Activated T-helper 17 cell treated with anti-CD3 and anti-CD28 coated beads, Interleukin-2, amount 50 U/mL, for 72 hours (primary cell): ENCODE measurements at regions not wholly inside any gene's neighbourhood (a gene's known extent, or its start where the extent isn't known, plus 50 kb on each side); places are given as distances from the start of the nearest gene placed in this dataset.
"Not testable (repeated sequence)": the region's sequence is repeated elsewhere in the genome, so short reads cannot be mapped to it uniquely, and the experiment has no call there.

Experiments used
- ATAC-seq: fragments of 150-1000 bp; cut with Tn5 transposase; replicated peaks from 2 replicates; pipeline ENCODE4 v1.10.0; 2021; ENCODE audit warnings: mild to moderate bottlenecking, moderate library complexity
- H3K27ac Mint-ChIP-seq: one replicate; pipeline ENCODE4 v1.8.0; 2022; ENCODE audit warnings: mixed read lengths
- H3K27me3 Mint-ChIP-seq: one replicate; pipeline ENCODE4 v1.8.0; 2022; ENCODE audit warnings: mixed read lengths
- H3K36me3 Mint-ChIP-seq: one replicate; pipeline ENCODE4 v1.8.0; 2022; ENCODE audit warnings: low read depth, mild to moderate bottlenecking, mixed read lengths
- H3K4me1 Mint-ChIP-seq: one replicate; pipeline ENCODE4 v1.8.0; 2022; ENCODE audit warnings: mixed read lengths
- H3K4me3 Mint-ChIP-seq: one replicate; pipeline ENCODE4 v1.8.0; 2022; ENCODE audit warnings: mild to moderate bottlenecking, mixed read lengths
- H3K9me3 Mint-ChIP-seq: one replicate; pipeline ENCODE4 v1.8.0; 2022; ENCODE audit warnings: mixed read lengths

DNA sequence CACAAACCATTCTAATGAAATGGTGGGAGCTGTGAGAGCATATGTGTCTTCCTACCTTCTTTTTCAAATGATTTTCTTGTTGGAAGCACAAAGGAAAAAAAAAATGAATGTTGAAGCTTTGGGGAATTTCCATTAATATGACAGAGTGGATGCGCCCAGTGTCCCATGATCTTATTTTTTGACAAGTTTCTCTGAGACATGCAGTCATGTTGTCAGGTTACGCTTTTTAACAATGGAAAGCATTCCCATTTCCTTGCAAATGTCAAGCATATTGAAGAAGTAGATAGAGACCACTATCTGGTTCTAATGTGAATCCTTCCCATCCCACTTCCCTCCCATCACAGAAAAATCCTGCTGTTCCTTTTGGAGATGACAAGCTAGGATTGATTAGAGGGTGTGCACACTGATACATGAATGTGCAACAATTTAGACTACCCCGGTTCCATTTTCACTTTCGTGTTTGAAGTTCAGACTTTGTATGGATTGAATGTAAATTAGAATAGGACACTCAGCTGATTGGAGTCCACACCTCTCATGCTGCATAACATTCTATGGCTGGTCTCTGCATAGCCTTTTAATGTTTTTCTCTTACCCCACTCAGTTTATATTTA lies 919.4 kb downstream of the TLE4 start:
- no peaks in the 10 kb centered on the region for H3K27me3 Mint-ChIP-seq
- H3K9me3 Mint-ChIP-seq, result peaks cover 7% of the 10 kb centered on the region
- H3K27ac Mint-ChIP-seq, result no peak overlapping the region
- H3K4me1 Mint-ChIP-seq, result no peaks in the 10 kb centered on the region
- no peak for ATAC-seq
- no peak overlapping the region for H3K4me3 Mint-ChIP-seq
- H3K36me3 Mint-ChIP-seq, result no peaks in the 10 kb centered on the region

- Mint-ChIP-seq H3K9me3 (no peaks in the 10 kb centered on the region), H3K4me1 (no peaks in the 10 kb centered on the region), H3K4me3 (no peak overlapping the region), H3K27ac (no peak overlapping the region), H3K27me3 (no peaks in the 10 kb centered on the region), H3K36me3 (no peaks in the 10 kb centered on the region)
- no peak for ATAC-seq
These were observed 917.6 kb downstream of the TLE4 start for GRCh38 chr9:80489329-80489728.

- H3K27ac Mint-ChIP-seq, result no peak overlapping the region
- no peaks in the 10 kb centered on the region for H3K27me3 Mint-ChIP-seq
- peaks cover 18% of the 10 kb centered on the region for H3K9me3 Mint-ChIP-seq
- H3K4me1 Mint-ChIP-seq, result no peaks in the 10 kb centered on the region
- H3K36me3 Mint-ChIP-seq, result no peaks in the 10 kb centered on the region
- H3K4me3 Mint-ChIP-seq, result no peak overlapping the region
- ATAC-seq, result no peak
These were observed 913.9 kb downstream of the TLE4 start for GRCh38 chr9:80485420-80486250.

- H3K36me3 Mint-ChIP-seq, H3K27ac Mint-ChIP-seq, H3K4me1 Mint-ChIP-seq, H3K4me3 Mint-ChIP-seq, H3K27me3 Mint-ChIP-seq, ATAC-seq: not testable (repeated sequence)
- H3K9me3 Mint-ChIP-seq, result peaks cover 21% of the 10 kb centered on the region
These were observed 910.5 kb downstream of the TLE4 start for GRCh38 chr9:80482251-80482650.

- Mint-ChIP-seq H3K36me3 (no peaks in the 10 kb centered on the region), H3K4me1 (no peaks in the 10 kb centered on the region), H3K4me3 (no peak overlapping the region), H3K9me3 (peaks cover 4% of the 10 kb centered on the region), H3K27ac (no peak overlapping the region), H3K27me3 (no peaks in the 10 kb centered on the region)
- no peak for ATAC-seq
These were observed 895.9 kb downstream of the TLE4 start for GRCh38 chr9:80467632-80468031.

- H3K27me3 Mint-ChIP-seq, result no peaks in the 10 kb centered on the region
- H3K27ac Mint-ChIP-seq, result no peak overlapping the region
- H3K4me1 Mint-ChIP-seq, result no peaks in the 10 kb centered on the region
- ATAC-seq, result no peak
- H3K4me3 Mint-ChIP-seq, result no peak overlapping the region
- H3K36me3 Mint-ChIP-seq, result no peaks in the 10 kb centered on the region
- H3K9me3 Mint-ChIP-seq, result no peaks in the 10 kb centered on the region
These were observed 893.8 kb downstream of the TLE4 start for GRCh38 chr9:80465556-80465955.

DNA sequence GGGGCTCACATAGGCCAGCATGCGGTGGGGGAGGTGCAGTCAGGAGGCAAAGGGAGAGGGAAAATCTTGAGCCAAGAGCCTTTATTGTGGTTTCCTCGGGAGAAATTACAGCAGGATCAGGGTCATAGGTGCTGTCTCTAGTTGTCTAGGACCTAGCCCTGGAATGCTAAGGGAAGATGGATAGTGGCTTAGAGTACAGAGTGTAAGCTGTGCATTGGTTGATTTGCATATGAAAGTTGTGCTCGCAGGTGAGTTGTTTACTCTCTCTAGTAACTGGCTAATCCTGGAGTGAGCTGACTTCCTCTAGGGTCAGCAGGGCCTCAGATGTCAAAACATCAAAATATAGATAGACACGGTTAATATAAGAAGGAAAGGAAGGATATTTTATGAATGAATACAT lies 877.7 kb downstream of the TLE4 start:
- H3K36me3 Mint-ChIP-seq, result no peaks in the 10 kb centered on the region
- H3K27me3 Mint-ChIP-seq, result no peaks in the 10 kb centered on the region
- H3K4me1 Mint-ChIP-seq, result no peaks in the 10 kb centered on the region
- H3K27ac Mint-ChIP-seq, result no peak overlapping the region
- no peak overlapping the region for H3K4me3 Mint-ChIP-seq
- peaks cover 36% of the 10 kb centered on the region for H3K9me3 Mint-ChIP-seq
- ATAC-seq, result no peak

- no peak for ATAC-seq
- Mint-ChIP-seq H3K36me3 (no peaks in the 10 kb centered on the region), H3K9me3 (peaks cover 32% of the 10 kb centered on the region), H3K27me3 (no peaks in the 10 kb centered on the region), H3K4me3 (no peak overlapping the region), H3K4me1 (no peaks in the 10 kb centered on the region), H3K27ac (no peak overlapping the region)
These were observed 877.2 kb downstream of the TLE4 start for GRCh38 chr9:80448996-80449395.

DNA sequence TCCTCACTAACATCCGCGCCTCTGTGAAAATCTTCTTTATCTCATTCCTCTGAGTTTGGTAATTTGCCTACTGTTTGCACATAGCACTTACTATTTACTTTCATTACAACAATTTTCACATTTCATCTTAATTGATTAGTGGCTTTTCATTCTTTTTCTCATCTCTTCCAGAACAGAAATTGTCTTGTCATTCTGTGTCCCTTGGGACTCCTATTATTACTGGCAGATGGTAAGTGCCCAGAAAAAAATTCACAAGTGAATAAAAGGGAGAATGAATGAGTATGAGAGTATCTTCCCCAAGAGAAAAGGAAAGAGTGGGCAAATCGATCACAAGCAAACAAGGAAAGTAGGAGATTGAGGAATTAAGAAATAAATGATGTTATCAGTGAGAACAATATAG lies 876.1 kb downstream of the TLE4 start:
- H3K36me3 Mint-ChIP-seq, result no peaks in the 10 kb centered on the region
- H3K9me3 Mint-ChIP-seq, result peaks cover 29% of the 10 kb centered on the region
- no peaks in the 10 kb centered on the region for H3K4me1 Mint-ChIP-seq
- no peak overlapping the region for H3K4me3 Mint-ChIP-seq
- no peak for ATAC-seq
- no peak overlapping the region for H3K27ac Mint-ChIP-seq
- no peaks in the 10 kb centered on the region for H3K27me3 Mint-ChIP-seq

- Mint-ChIP-seq H3K9me3 (peaks cover 13% of the 10 kb centered on the region), H3K4me3 (no peak overlapping the region), H3K4me1 (no peaks in the 10 kb centered on the region), H3K27me3 (no peaks in the 10 kb centered on the region), H3K36me3 (no peaks in the 10 kb centered on the region), H3K27ac (no peak overlapping the region)
- no peak for ATAC-seq
These were observed 869.0 kb downstream of the TLE4 start for GRCh38 chr9:80440724-80441123.

- ATAC-seq, result no peak
- no peak overlapping the region for H3K4me3 Mint-ChIP-seq
- no peaks in the 10 kb centered on the region for H3K4me1 Mint-ChIP-seq
- no peak overlapping the region for H3K27ac Mint-ChIP-seq
- H3K36me3 Mint-ChIP-seq, result no peaks in the 10 kb centered on the region
- peaks cover 6% of the 10 kb centered on the region for H3K9me3 Mint-ChIP-seq
- H3K27me3 Mint-ChIP-seq, result no peaks in the 10 kb centered on the region
These were observed 866.1 kb downstream of the TLE4 start for GRCh38 chr9:80437825-80438224.

DNA sequence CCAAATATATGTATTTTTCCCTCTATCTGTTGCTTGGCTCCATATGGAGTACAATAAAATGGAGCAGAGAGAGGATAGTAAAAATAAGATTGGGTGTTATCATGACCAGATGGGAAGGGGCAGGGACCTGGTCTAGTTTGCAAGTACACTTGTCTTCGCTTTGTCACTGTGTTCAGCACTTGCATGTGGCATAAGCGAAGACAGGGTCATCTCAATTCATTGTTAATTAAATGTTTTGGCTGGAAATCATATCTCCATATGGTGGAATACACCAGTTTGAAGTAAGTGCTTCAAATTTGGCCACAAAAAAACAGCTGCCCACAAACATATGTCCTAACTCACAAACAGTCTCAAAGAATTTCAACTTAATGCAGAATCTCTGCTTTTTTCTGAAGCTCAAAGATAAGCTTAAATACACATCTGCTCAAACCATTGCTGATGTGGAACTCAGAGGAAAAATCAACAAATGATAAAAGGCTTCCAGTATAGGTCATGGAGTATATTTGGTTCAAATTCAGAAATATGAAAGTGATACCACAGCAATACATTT lies 865.4 kb downstream of the TLE4 start:
- Mint-ChIP-seq H3K27ac (no peak overlapping the region), H3K4me3 (no peak overlapping the region), H3K4me1 (no peaks in the 10 kb centered on the region), H3K27me3 (no peaks in the 10 kb centered on the region), H3K36me3 (no peaks in the 10 kb centered on the region), H3K9me3 (peaks cover 8% of the 10 kb centered on the region)
- ATAC-seq, result no peak

GRCh38 chr9:80435591-80435990 lies 863.8 kb downstream of the TLE4 start:
- Mint-ChIP-seq H3K4me1 (no peaks in the 10 kb centered on the region), H3K9me3 (peaks cover 9% of the 10 kb centered on the region), H3K4me3 (no peak overlapping the region), H3K36me3 (no peaks in the 10 kb centered on the region), H3K27ac (no peak overlapping the region), H3K27me3 (no peaks in the 10 kb centered on the region)
- no peak for ATAC-seq

DNA sequence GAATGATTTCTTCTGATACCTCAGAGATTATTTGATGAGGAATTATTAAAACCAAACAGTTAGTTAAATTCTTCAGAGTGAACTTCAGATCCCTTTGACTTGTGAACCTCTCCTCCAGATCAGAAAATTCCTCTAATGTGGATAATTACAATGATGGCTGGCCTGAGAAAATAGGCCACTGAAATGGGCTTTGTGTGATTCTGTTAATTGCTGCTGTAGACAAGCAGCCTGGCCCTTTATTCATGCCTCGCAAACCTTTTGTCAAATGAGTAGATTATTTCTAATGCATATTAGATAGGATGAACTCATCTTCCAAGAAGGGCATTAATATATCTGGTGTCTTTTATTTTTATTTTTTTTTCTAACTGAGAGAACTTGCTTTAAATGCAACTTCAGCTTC lies 855.2 kb downstream of the TLE4 start:
- no peak overlapping the region for H3K4me3 Mint-ChIP-seq
- no peaks in the 10 kb centered on the region for H3K27me3 Mint-ChIP-seq
- H3K27ac Mint-ChIP-seq, result no peak overlapping the region
- H3K4me1 Mint-ChIP-seq, result no peaks in the 10 kb centered on the region
- H3K36me3 Mint-ChIP-seq, result no peaks in the 10 kb centered on the region
- no peak for ATAC-seq
- peaks cover 5% of the 10 kb centered on the region for H3K9me3 Mint-ChIP-seq

DNA sequence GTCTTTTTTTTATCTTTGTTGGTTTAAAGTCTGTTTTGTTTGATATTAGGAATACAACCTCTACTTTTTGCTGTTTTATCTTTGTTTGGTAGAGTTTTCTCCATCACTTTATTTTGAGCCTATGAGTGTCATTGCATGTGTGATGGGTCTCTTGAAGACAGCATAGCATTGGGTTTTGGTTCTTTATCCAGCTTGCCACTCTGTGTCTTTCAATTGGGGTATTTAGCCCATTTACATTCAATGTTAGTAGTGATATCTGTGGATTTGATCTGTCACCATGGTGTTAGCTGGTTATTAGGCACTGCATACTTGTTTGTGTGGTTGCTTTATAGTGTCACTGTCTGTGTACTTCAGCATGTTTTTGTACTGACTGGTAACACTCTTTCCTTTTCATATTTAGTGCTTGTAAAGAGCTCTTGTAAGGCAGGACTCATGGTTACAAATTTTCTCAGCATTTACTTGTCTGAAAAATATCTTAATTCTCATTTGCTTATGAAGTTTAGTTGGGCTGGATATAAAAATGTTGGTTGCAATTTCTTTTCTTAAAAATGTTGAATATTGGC lies 845.5 kb downstream of the TLE4 start:
- ATAC-seq, result no peak
- Mint-ChIP-seq H3K9me3 (peaks cover 8% of the 10 kb centered on the region), H3K27ac (no peak overlapping the region), H3K36me3 (no peaks in the 10 kb centered on the region), H3K27me3 (no peaks in the 10 kb centered on the region), H3K4me1 (no peaks in the 10 kb centered on the region), H3K4me3 (no peak overlapping the region)
